ENCODE measurements at regions not wholly inside any gene's neighbourhood (a gene's known extent, or its start where the extent isn't known, plus 50 kb on each side); places are given as distances from the start of the nearest gene placed in this dataset.

DNA sequence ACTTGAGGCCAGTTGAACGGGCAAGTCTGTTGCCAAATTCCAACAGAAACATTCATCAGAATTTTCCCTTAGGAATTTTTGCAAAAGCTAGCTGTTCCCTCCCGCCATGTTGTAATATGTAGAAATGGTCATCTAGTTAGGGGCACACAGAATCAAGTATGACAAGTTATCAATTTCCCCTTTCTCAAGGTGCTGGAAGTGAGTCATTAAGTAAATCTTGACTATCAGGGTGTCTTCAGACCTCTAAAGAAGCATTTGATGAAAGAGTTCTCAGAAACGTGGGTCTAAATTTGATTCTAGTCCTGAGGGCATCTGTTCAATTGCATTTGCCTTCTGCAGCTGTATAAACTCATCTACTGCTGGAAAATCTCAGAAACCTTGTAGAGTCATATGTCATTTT is 123.4 kb upstream of the FRMD4B start:
- H3K36me3 ChIP-seq (ENCODE audit: control insufficient read depth, insufficient read depth, low read length), result peaks cover under 1% of the 10 kb centered on the region
- FAIRE-seq (no peak), DNase-seq (ENCODE audit: low read depth) (peak; percentile 71)
- no peak overlapping the region for H3K4me3 ChIP-seq (ENCODE audit: low read depth, low read length)
- no peaks in the 10 kb centered on the region for H3K27me3 ChIP-seq (ENCODE audit: control insufficient read depth, insufficient read depth, low read length)
- TF ChIP-seq, protein P1, sequence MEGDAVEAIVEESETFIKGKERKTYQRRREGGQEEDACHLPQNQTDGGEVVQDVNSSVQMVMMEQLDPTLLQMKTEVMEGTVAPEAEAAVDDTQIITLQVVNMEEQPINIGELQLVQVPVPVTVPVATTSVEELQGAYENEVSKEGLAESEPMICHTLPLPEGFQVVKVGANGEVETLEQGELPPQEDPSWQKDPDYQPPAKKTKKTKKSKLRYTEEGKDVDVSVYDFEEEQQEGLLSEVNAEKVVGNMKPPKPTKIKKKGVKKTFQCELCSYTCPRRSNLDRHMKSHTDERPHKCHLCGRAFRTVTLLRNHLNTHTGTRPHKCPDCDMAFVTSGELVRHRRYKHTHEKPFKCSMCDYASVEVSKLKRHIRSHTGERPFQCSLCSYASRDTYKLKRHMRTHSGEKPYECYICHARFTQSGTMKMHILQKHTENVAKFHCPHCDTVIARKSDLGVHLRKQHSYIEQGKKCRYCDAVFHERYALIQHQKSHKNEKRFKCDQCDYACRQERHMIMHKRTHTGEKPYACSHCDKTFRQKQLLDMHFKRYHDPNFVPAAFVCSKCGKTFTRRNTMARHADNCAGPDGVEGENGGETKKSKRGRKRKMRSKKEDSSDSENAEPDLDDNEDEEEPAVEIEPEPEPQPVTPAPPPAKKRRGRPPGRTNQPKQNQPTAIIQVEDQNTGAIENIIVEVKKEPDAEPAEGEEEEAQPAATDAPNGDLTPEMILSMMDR (IDR thresholded peaks at IDR 0.05; ENCODE audit: insufficient read depth, low read length, severe bottlenecking), result no peak

DNA sequence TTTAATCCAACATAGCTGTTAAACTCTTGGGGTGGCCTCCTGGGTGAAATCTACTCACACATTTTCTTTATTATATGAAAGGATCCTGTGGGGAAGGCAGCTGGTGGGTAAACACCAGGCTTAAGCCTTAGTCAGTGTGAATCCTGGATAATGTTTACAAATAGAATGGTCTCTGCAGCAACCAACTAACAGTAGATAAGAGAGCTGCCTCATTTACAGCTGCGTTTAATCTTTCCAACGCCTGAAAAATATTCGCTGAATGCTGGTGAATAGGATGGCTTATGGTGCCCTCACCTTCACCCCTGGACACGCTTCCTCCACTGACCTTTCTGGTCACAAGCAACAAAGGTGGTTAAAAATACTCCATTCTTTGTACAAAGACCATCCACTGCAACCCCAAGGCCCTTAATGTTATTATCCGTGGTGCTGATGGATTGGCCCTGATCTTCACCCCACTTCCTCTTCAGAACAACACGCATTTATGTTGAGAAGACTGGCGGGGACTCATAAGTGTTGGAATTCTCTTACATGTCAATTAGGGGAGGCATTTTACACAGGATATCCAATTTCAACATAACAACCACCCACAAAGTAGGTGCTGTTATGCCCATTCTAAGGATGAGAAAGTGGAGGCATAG is 120.0 kb upstream of the FRMD4B start:
- TF ChIP-seq, protein P1 (IDR thresholded peaks at IDR 0.05; ENCODE audit: insufficient read depth, low read length, severe bottlenecking), result no peak
- DNase-seq (ENCODE audit: low read depth) (peak; percentile 35), FAIRE-seq (no peak)
- H3K27me3 ChIP-seq (ENCODE audit: control insufficient read depth, insufficient read depth, low read length), result no peaks in the 10 kb centered on the region
- no peaks in the 10 kb centered on the region for H3K36me3 ChIP-seq (ENCODE audit: control insufficient read depth, insufficient read depth, low read length)
- no peak overlapping the region for H3K4me3 ChIP-seq (ENCODE audit: low read depth, low read length)

DNA sequence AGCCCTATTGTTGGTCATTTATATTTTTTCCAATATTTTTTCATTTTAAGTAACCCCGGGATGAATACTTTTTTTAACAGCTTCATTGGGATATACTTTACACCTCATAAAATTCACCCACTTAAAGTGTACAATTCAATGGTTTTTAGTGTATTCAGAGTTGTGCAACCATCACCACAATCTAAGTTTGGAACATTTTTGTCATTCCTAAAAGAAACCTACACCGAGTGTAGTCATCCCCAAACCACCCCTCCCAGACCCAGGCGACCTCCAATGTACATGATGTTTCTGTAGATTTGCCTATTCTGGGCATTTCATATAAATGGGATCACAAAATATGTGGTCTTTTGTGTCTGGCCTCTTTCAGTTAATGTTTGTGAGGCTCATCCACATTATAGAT is 118.3 kb upstream of the FRMD4B start:
- DNase-seq (ENCODE audit: low read depth), result peak; percentile 25
- Histone ChIP-seq H3K4me3 (ENCODE audit: low read depth, low read length) (no peak overlapping the region), H3K27me3 (ENCODE audit: control insufficient read depth, insufficient read depth, low read length) (no peaks in the 10 kb centered on the region), H3K36me3 (ENCODE audit: control insufficient read depth, insufficient read depth, low read length) (no peaks in the 10 kb centered on the region)
- TF ChIP-seq, protein P1 (IDR thresholded peaks at IDR 0.05; ENCODE audit: insufficient read depth, low read length, severe bottlenecking), result no peak
- FAIRE-seq, result no peak

DNA sequence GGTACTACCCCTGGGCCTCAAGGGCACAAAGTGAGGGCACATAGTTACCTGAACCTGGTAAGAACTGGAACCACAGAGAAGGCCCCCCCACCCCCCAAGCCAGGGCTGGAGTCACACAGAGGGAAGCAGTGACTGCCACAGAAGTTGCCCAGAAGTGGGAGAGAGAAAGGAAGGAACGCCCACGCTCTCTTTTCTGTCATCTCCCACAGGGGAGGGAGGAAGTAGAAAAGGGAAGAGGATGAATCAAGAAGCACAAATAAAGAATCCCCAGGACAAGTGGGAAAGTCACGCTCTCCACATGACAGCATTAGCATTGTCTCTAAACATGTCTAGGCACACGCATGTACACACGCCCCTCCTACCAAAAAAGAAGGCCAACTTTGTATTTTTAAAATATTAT is 114.7 kb upstream of the FRMD4B start:
- FAIRE-seq, result no peak
- no peak overlapping the region for H3K4me3 ChIP-seq (ENCODE audit: low read depth, low read length)
- peak; percentile 32 for DNase-seq (ENCODE audit: low read depth)
- no peaks in the 10 kb centered on the region for H3K36me3 ChIP-seq (ENCODE audit: control insufficient read depth, insufficient read depth, low read length)
- TF ChIP-seq, protein P1 (IDR thresholded peaks at IDR 0.05; ENCODE audit: insufficient read depth, low read length, severe bottlenecking), result no peak
- H3K27me3 ChIP-seq (ENCODE audit: control insufficient read depth, insufficient read depth, low read length), result no peaks in the 10 kb centered on the region

DNA sequence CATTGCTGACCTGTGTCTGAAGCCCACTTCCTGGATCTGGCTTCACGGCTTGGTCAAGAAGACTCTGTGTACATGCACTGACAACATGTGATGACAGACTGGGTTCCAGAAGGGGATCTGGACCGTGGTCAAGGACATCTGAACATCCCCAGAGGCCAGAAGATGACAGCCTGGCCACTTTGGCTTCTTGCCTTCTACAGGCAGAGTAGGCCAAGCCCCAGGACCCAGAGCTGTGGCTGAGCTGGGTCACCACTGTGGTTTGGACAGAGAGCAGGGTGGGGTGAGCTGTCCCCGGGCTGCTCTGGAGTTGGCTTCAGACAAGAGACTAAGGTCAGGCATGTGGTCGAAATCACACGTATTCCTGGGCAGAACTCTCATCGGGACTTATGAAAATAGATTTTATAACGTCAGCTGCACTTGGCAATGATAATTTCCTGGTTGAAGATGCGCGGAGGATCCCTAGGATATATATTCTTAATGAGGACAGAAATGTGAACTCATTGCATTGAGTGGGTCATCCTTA is 114.1 kb upstream of the FRMD4B start:
- FAIRE-seq (no peak), DNase-seq (ENCODE audit: low read depth) (no peak)
- no peak overlapping the region for H3K4me3 ChIP-seq (ENCODE audit: low read depth, low read length)
- no peaks in the 10 kb centered on the region for H3K27me3 ChIP-seq (ENCODE audit: control insufficient read depth, insufficient read depth, low read length)
- TF ChIP-seq, protein P1 (IDR thresholded peaks at IDR 0.05; ENCODE audit: insufficient read depth, low read length, severe bottlenecking), result no peak
- no peaks in the 10 kb centered on the region for H3K36me3 ChIP-seq (ENCODE audit: control insufficient read depth, insufficient read depth, low read length)

DNA sequence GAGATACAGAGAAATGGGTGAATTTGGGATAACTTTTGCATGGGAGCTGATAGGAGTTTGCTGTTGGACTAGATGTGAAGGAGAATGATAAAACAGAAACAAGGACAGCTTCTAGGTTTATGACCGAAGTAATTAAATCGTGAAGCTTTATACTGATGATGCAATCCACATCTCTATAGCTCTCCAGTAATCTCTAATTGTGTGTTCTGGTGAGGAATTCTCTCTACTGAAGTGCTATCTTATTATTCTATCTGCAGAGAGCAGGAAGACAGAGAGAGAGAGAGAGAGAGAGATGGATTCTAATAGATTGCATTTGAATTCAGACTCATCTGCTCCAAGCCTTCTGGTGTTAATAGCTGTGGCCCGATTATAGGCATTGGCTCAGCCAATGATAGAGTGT is 113.5 kb upstream of the FRMD4B start:
- TF ChIP-seq, protein P1 (IDR thresholded peaks at IDR 0.05; ENCODE audit: insufficient read depth, low read length, severe bottlenecking), result no peak
- Histone ChIP-seq H3K4me3 (ENCODE audit: low read depth, low read length) (no peak overlapping the region), H3K36me3 (ENCODE audit: control insufficient read depth, insufficient read depth, low read length) (no peaks in the 10 kb centered on the region), H3K27me3 (ENCODE audit: control insufficient read depth, insufficient read depth, low read length) (no peaks in the 10 kb centered on the region)
- DNase-seq (ENCODE audit: low read depth) (no peak), FAIRE-seq (no peak)

Measured in bronchial epithelial cell (primary cell).